HepG2 (cell line): ENCODE measurements at regions not wholly inside any gene's neighbourhood (a gene's known extent, or its start where the extent isn't known, plus 50 kb on each side); places are given as distances from the start of the nearest gene placed in this dataset.

Experiments
- ATAC-seq: fragments of 200-7000 bp; cut with Tn5 transposase; 3 replicates; pipeline ENCODE4 v1.9.1; 2020; ENCODE audit warnings: mild to moderate bottlenecking, moderate library complexity
- BruUV-seq: library from RNA; stranded (reverse); fragments of 400-500 nt; replicated peaks from 2 replicates; lab custom pipeline; 2021; lab: Mats Ljungman, UMichigan
- CTCF ChIA-PET: fragments of 300-600 bp; formaldehyde crosslinking; extraction: SDS; loops from one replicate; lab custom pipeline; 2021; ENCODE audit warnings: low total read pairs, inconsistent platforms, low intra/inter-chr PET ratio; lab: Yijun Ruan, JAX
- POLR2A ChIA-PET: fragments of 350-600 bp; sonication (Branson Sonifier 250); formaldehyde crosslinking; loops from one replicate; lab custom pipeline; 2020; ENCODE audit warnings: antibody characterized with exemption, inconsistent platforms; lab: Yijun Ruan, JAX
- DNase-seq: peaks from one replicate; pipeline ENCODE4 v3.0.0-alpha.2; 2015; ENCODE audit warnings: low spot score
- FAIRE-seq: peaks from 3 replicates; lab custom pipeline; 2011; peaks lifted over from hg19 to GRCh38; lab: Jason Lieb, UNC
- H2AFZ ChIP-seq: one replicate; pipeline ENCODE4 v1.6.1; 2011; ENCODE audit warnings: low read length, inconsistent platforms
- H3K27ac ChIP-seq: fragments of 300-600 bp; 3 replicates; pipeline ENCODE4 v1.8.0; 2011; ENCODE audit warnings: mixed run types, mild to moderate bottlenecking, mixed read lengths, low read length, inconsistent platforms; ENCODE audit not compliant: insufficient read depth; ENCODE audit errors: extremely low read length
- H3K27me3 ChIP-seq, 2 experiments: fragments of 200-600 bp in 1 of 2; 2 replicates in 1 of 2; 3 replicates in 1 of 2; pipeline versions ENCODE4 v1.6.0 to v1.8.0; 2011; ENCODE audit warnings: low read length in 2 of 2, mild to moderate bottlenecking in 2 of 2, moderate library complexity in 2 of 2, inconsistent platforms in 1 of 2; ENCODE audit not compliant: insufficient read depth in 2 of 2, control insufficient read depth in 1 of 2
- H3K36me3 ChIP-seq, 2 experiments: fragments of 200-600 bp in 1 of 2; replicated peaks in 1 of 2; 2 replicates in 1 of 2; 3 replicates in 1 of 2; pipeline versions ENCODE4 v1.5.1 to v1.8.0; 2011; ENCODE audit warnings: low read length in 2 of 2, inconsistent platforms in 1 of 2; ENCODE audit not compliant: insufficient read depth in 2 of 2, control insufficient read depth in 1 of 2
- H3K4me1 ChIP-seq: 2 replicates; pipeline ENCODE4 v1.5.1; 2012; ENCODE audit warnings: low read length, inconsistent platforms; ENCODE audit not compliant: insufficient read depth
- H3K4me2 ChIP-seq: 2 replicates; pipeline ENCODE4 v1.6.0; 2011; ENCODE audit warnings: low read depth, low read length, inconsistent platforms
- H3K4me3 ChIP-seq, 3 experiments: fragments of 200-600 bp in 1 of 3; sonication (generic), shearing (Covaris generic) in 1 of 3; replicated peaks in 1 of 3; 2 replicates each; pipeline ENCODE4 v1.5.1; 2011 to 2016; ENCODE audit warnings: low read length in 3 of 3, inconsistent platforms in 2 of 3, low read depth in 2 of 3, mild to moderate bottlenecking in 2 of 3, control low read depth in 1 of 3, mixed read lengths in 1 of 3; ENCODE audit not compliant: insufficient read depth in 1 of 3
- H3K79me2 ChIP-seq: one replicate; pipeline ENCODE4 v1.6.1; 2011; ENCODE audit warnings: low read length, inconsistent platforms; ENCODE audit not compliant: insufficient read depth
- H3K9ac ChIP-seq: 2 replicates; pipeline ENCODE4 v1.6.0; 2011; ENCODE audit warnings: mild to moderate bottlenecking, low read depth, low read length, inconsistent platforms; ENCODE audit not compliant: insufficient read depth
- H3K9me3 ChIP-seq: 2 replicates; pipeline ENCODE4 v1.5.1; 2012; ENCODE audit warnings: mild to moderate bottlenecking, low read length
- H4K20me1 ChIP-seq: 2 replicates; pipeline ENCODE4 v1.6.0; 2011; ENCODE audit warnings: inconsistent platforms, mild to moderate bottlenecking, low read length, moderate library complexity; ENCODE audit not compliant: insufficient read depth
- AGO1 ChIP-seq: fragments of 200-400 bp; formaldehyde crosslinking; IDR thresholded peaks from 2 replicates; pipeline ENCODE4 v1.6.1; 2017; ENCODE audit warnings: mild to moderate bottlenecking, low read depth, low read length, moderate library complexity; ENCODE audit not compliant: poor library complexity, severe bottlenecking
- ARID2 ChIP-seq: sonication (generic); formaldehyde crosslinking; IDR thresholded peaks from 2 replicates; pipeline ENCODE4 v1.8.1; 2022; ENCODE audit warnings: mild to moderate bottlenecking, missing genetic modification reagents, borderline replicate concordance
- CREBL2 ChIP-seq: sonication (generic); formaldehyde crosslinking; IDR thresholded peaks from 2 replicates; pipeline ENCODE4 v1.8.1; 2023; ENCODE audit warnings: missing genetic modification reagents, mild to moderate bottlenecking, borderline replicate concordance
- DRAP1 ChIP-seq: IDR thresholded peaks from 2 replicates; pipeline ENCODE4 v1.6.1; 2016; ENCODE audit warnings: missing genetic modification reagents, missing compliant biosample characterization
- HMGXB4 ChIP-seq, 2 experiments: sonication (generic) in 1 of 2; formaldehyde crosslinking in 1 of 2; IDR thresholded peaks; 2 replicates each; pipeline versions ENCODE4 v1.4.0 to v1.6.1; 2018 to 2020; ENCODE audit warnings: missing genetic modification reagents in 2 of 2, borderline replicate concordance in 1 of 2, low read depth in 1 of 2, mild to moderate bottlenecking in 1 of 2, missing biosample characterization in 1 of 2
- MZF1 ChIP-seq: sonication (generic); formaldehyde crosslinking; IDR thresholded peaks from 2 replicates; pipeline ENCODE4 v1.8.1; 2023; ENCODE audit warnings: mild to moderate bottlenecking, missing genetic modification reagents, borderline replicate concordance
- NCOA2 ChIP-seq: sonication (generic); formaldehyde crosslinking; IDR thresholded peaks from 2 replicates; pipeline ENCODE4 v1.8.0; 2022; ENCODE audit warnings: inconsistent platforms
- NFRKB ChIP-seq: fragments of 450-650 bp; IDR thresholded peaks from 2 replicates; pipeline ENCODE4 v1.6.1; 2017
- NFYC ChIP-seq: IDR thresholded peaks from 2 replicates; pipeline ENCODE4 v1.6.1; 2016; ENCODE audit warnings: missing genetic modification reagents, missing compliant biosample characterization
- RBFOX2 ChIP-seq: fragments of 200-400 bp; formaldehyde crosslinking; IDR thresholded peaks from 2 replicates; pipeline ENCODE4 v1.6.1; 2017; ENCODE audit warnings: low read depth, mild to moderate bottlenecking, low read length
- ZBTB7B ChIP-seq: sonication (generic); formaldehyde crosslinking; IDR thresholded peaks from 2 replicates; pipeline ENCODE4 v1.4.0; 2020; ENCODE audit warnings: missing genetic modification reagents
- ZFP82 ChIP-seq: sonication (generic); formaldehyde crosslinking; IDR thresholded peaks from 2 replicates; pipeline ENCODE4 v1.5.1; 2020; ENCODE audit warnings: mild to moderate bottlenecking, missing genetic modification reagents, borderline replicate concordance
- ZNF543 ChIP-seq: sonication (generic); formaldehyde crosslinking; IDR thresholded peaks from 2 replicates; pipeline ENCODE4 v1.4.0; 2020; ENCODE audit warnings: mild to moderate bottlenecking, missing genetic modification reagents
- ZNF614 ChIP-seq: IDR thresholded peaks from 2 replicates; pipeline ENCODE4 v1.6.1; 2018; ENCODE audit warnings: missing biosample characterization, missing genetic modification reagents, inconsistent platforms, borderline replicate concordance
- ZNF746 ChIP-seq: sonication (generic); formaldehyde crosslinking; IDR thresholded peaks from 2 replicates; pipeline ENCODE4 v1.8.0; 2022; ENCODE audit warnings: mild to moderate bottlenecking, missing genetic modification reagents
- ZNF790 ChIP-seq: sonication (generic); formaldehyde crosslinking; IDR thresholded peaks from 2 replicates; pipeline ENCODE4 v1.8.0; 2022; ENCODE audit warnings: missing genetic modification reagents, mild to moderate bottlenecking, borderline replicate concordance
- WGBS: methylation state at CpG from one replicate; pipeline ENCODE4 v1.1.6; 2017; ENCODE audit warnings: low lambda C conversion rate; 5-methylcytosine and 5-hydroxymethylcytosine counted together
- in situ Hi-C: cut with HindIII; loops from 2 replicates; pipeline ENCODE4 v1.10.0; 2017; ENCODE audit warnings: low pct_unique_long_range_greater_than_20kb; ENCODE audit not compliant: extremely low pct_ligation_motif_present
- intact Hi-C: fragments of 100-400 bp; cut with micrococcal nuclease; formaldehyde crosslinking; loops from one replicate; pipeline ENCODE4 v1.10.0; 2022; ENCODE audit not compliant: unreplicated experiment

GRCh38 chr20:53678990-53679596, 85.5 kb upstream of the ZNF217 start (continued):
- TF ChIP-seq NFYC (CRISPR knock-in tag) (no peak), ZBTB7B (peak; percentile 54; the same call in 1 of the 2 replicates), NCOA2 (CRISPR knock-in tag) (0 out of 2 replicates have a peak, but pooled peaks have one; percentile 36), NFRKB (no peak)
- TF ChIP-seq, all 625 proteins: peak for 36

- no peak for DNase-seq
- TSS peak; percentile 89 for BruUV-seq
- ChIA-PET POLR2A (interaction anchor here (0.7 to 4.4 kb wide), 28 partner anchors 7 to 261 kb away, joined by 3 to 51 read pairs (median 8); partner anchors contain the start of gene ZNF217), CTCF (interaction anchor here (1.8 to 2.1 kb wide), 2 partner anchors 99 to 191 kb away, joined by 4 to 11 read pairs; no protein-coding TSS in a partner anchor)
- Histone ChIP-seq H3K4me1 (peaks cover 62% of the 10 kb centered on the region), H3K4me3 (peak overlapping the region; percentile 45 to 70 (median 67)), H4K20me1 (no peaks in the 10 kb centered on the region), H3K27me3 (no peaks in the 10 kb centered on the region), H3K4me2 (peak overlapping the region; percentile 83), H3K9ac (peak overlapping the region; percentile 66), H3K36me3 (no peaks in the 10 kb centered on the region), H3K9me3 (no peaks in the 10 kb centered on the region), H3K27ac (peak overlapping the region; percentile 90), H3K79me2 (no peaks in the 10 kb centered on the region), H2AFZ (peak overlapping the region; percentile 36)
- in situ Hi-C loops (no loop called here), intact Hi-C loops (loop anchor here (1.0 to 5.0 kb wide), 6 partner anchors 36 to 237 kb away; no protein-coding TSS in a partner anchor)
- no peak for ATAC-seq
- 11% methylated on average over 7 of the region's 7 CpGs for WGBS
- no peak for FAIRE-seq
- no peak for TF ChIP-seq ZNF746 (CRISPR knock-in tag)
- peak; percentile 59; the same call in 1 of the 2 replicates for TF ChIP-seq ARID2 (CRISPR knock-in tag)
- 0 out of 4 replicates have a peak, but pooled peaks of 1 of the 2 experiments have one; percentile 5 for TF ChIP-seq HMGXB4 (CRISPR knock-in tag; IDR thresholded peaks at IDR 0.05; ENCODE audit: borderline replicate concordance in 1 of 2, low read depth in 1 of 2)
- TF ChIP-seq ZNF543, result no peak
- TF ChIP-seq AGO1, result no peak
- TF ChIP-seq DRAP1 (CRISPR knock-in tag), result 0 out of 2 replicates have a peak, but pooled peaks have one; percentile 3
- peak; percentile 8; the same call in 1 of the 2 replicates for TF ChIP-seq ZFP82 (CRISPR knock-in tag)
- peak; percentile 66 for TF ChIP-seq RBFOX2
- TF ChIP-seq ZNF614 (CRISPR knock-in tag), result peak; percentile 31; the same call in 1 of the 2 replicates
- TF ChIP-seq MZF1 (CRISPR knock-in tag), result no peak
- peak; percentile 86; the same call in 1 of the 2 replicates for TF ChIP-seq ZNF790
- no peak for TF ChIP-seq CREBL2 (CRISPR knock-in tag)
Measured at GRCh38 chr20:53678315-53678989, 84.8 kb upstream of the ZNF217 start.
